Motor neuron (in vitro differentiated cells): ENCODE measurements at regions not wholly inside any gene's neighbourhood (a gene's known extent, or its start where the extent isn't known, plus 50 kb on each side); places are given as distances from the start of the nearest gene placed in this dataset.

Source experiments
- ATAC-seq, 8 experiments: fragments of 200-7000 bp; cut with Tn5 transposase; replicated peaks in 6 of 8; 2 replicates each; pipeline ENCODE4 v1.8.0; 2021; ENCODE audit warnings: mild to moderate bottlenecking in 8 of 8, moderate library complexity in 8 of 8
- H3K27ac ChIP-seq, 2 donors: fragments of 250-450 bp; sonication (Bioruptor Pico); 2 replicates each; pipeline ENCODE4 v1.9.0; 2021; ENCODE audit warnings: antibody characterized with exemption in 2 of 2, mild to moderate bottlenecking in 2 of 2, moderate library complexity in 1 of 2
- H3K4me1 ChIP-seq, 2 donors: fragments of 250-450 bp; sonication (Bioruptor Pico); replicated peaks in 1 of 2; 2 replicates each; pipeline ENCODE4 v1.6.1; 2021; ENCODE audit warnings: antibody characterized with exemption in 2 of 2, mild to moderate bottlenecking in 2 of 2, moderate library complexity in 1 of 2
- H3K4me3 ChIP-seq, 5 donors: fragments of 250-450 bp; sonication (Bioruptor Pico); 2 replicates each; pipeline ENCODE4 v1.9.0; 2021; ENCODE audit warnings: antibody characterized with exemption in 5 of 5, mild to moderate bottlenecking in 5 of 5, moderate library complexity in 4 of 5
- WGBS, 10 experiments: fragments of 450-650 bp; shearing (Covaris generic); methylation state at CpG; one replicate each; pipeline ENCODE4 v1.0.0; 2022; 5-methylcytosine and 5-hydroxymethylcytosine counted together
- in situ Hi-C, 9 experiments: fragments of 400-800 bp; cut with MboI; loops; one replicate each; pipeline ENCODE4 v1.15.0; 2021; ENCODE audit warnings: low sequenced_read_pairs in 9 of 9, low pct_unique_long_range_greater_than_20kb in 2 of 9; ENCODE audit not compliant: unreplicated experiment in 9 of 9

- H3K4me3 ChIP-seq = no peak overlapping the region
- H3K4me1 ChIP-seq = peaks cover 6 to 11% of the 10 kb centered on the region in 2 donors
- in situ Hi-C loops = no loop called here
- 0 to 100% (median 83%) methylated on average over 1 to 2 of the region's 3 CpGs; no CpG with 5 or more reads in 5 of the 10 experiments for WGBS, 10 experiments
- no peak overlapping the region for H3K27ac ChIP-seq
- no peak for ATAC-seq
Observed at GRCh38 chr15:72961346-72961745, 90.9 kb upstream of the NEO1 start.

GRCh38 chr15:72958634-72959033, 93.6 kb upstream of the NEO1 start:
- WGBS, 10 experiments = 0 to 62% (median 38%) methylated on average over 2 to 3 of the region's 3 CpGs; no CpG with 5 or more reads in 3 of the 10 experiments
- ATAC-seq = peak in 4 of 8 experiments; percentile 21 to 65 (median 46)
- in situ Hi-C loops = no loop called here
- Histone ChIP-seq H3K4me1 (peaks cover 6 to 19% of the 10 kb centered on the region in 2 donors), H3K27ac (no peak overlapping the region), H3K4me3 (no peak overlapping the region)

- H3K4me1 ChIP-seq = peaks cover 0 to 10% of the 10 kb centered on the region in 2 donors
- H3K27ac ChIP-seq = no peak overlapping the region
- whole genome bisulfite sequencing, 10 experiments = 43 to 100% (median 83%) methylated on average over 1 to 6 of the region's 6 CpGs; no CpG with 5 or more reads in 4 of the 10 experiments
- no peak overlapping the region for H3K4me3 ChIP-seq
- no peak for ATAC-seq
- in situ Hi-C loops = no loop called here
Observed at GRCh38 chr15:72953306-72953705, 99.0 kb upstream of the NEO1 start.

GRCh38 chr15:72952151-72952550, 100.1 kb upstream of the NEO1 start:
- H3K27ac ChIP-seq = no peak overlapping the region
- peaks cover 0 to 7% of the 10 kb centered on the region in 2 donors for H3K4me1 ChIP-seq
- WGBS, 10 experiments = 54% methylated on average over 1 of the region's 1 CpG; no CpG with 5 or more reads in 9 of the 10 experiments
- H3K4me3 ChIP-seq = no peak overlapping the region
- ATAC-seq = no peak
- in situ Hi-C loops = no loop called here

- Histone ChIP-seq H3K4me1 (no peaks in the 10 kb centered on the region), H3K27ac (no peak overlapping the region), H3K4me3 (no peak overlapping the region)
- no peak for ATAC-seq
- in situ Hi-C loops = no loop called here
Observed at GRCh38 chr15:72948662-72949061, 103.6 kb upstream of the NEO1 start.

- 22 to 78% (median 67%) methylated on average over 1 to 2 of the region's 2 CpGs for WGBS, 10 experiments
- H3K27ac ChIP-seq = no peak overlapping the region
- no peak overlapping the region for H3K4me3 ChIP-seq
- in situ Hi-C loops = no loop called here
- no peak for ATAC-seq
- H3K4me1 ChIP-seq = no peaks in the 10 kb centered on the region
Observed at GRCh38 chr15:72947709-72948108, 104.6 kb upstream of the NEO1 start.

- no peak for ATAC-seq
- in situ Hi-C loops = no loop called here
- peaks cover 7 to 8% of the 10 kb centered on the region in 2 donors for H3K4me1 ChIP-seq
- no peak overlapping the region for H3K4me3 ChIP-seq
- WGBS, 10 experiments = 48 to 95% (median 85%) methylated on average over 2 of the region's 2 CpGs; no CpG with 5 or more reads in 2 of the 10 experiments
- no peak overlapping the region for H3K27ac ChIP-seq
Observed at GRCh38 chr15:72944565-72944964, 107.7 kb upstream of the NEO1 start.

GRCh38 chr15:72940229-72940622, 112.0 kb upstream of the NEO1 start:
- no peak for ATAC-seq
- Histone ChIP-seq H3K27ac (no peak overlapping the region), H3K4me1 (peaks cover 16 to 17% of the 10 kb centered on the region in 2 donors), H3K4me3 (no peak overlapping the region)
- WGBS, 10 experiments = 59 to 94% (median 85%) methylated on average over 1 to 2 of the region's 2 CpGs; no CpG with 5 or more reads in 4 of the 10 experiments
- in situ Hi-C loops = no loop called here

- in situ Hi-C loops = no loop called here
- ATAC-seq = peak in 5 of 8 experiments; percentile 28 to 96 (median 90)
- 33 to 100% (median 83%) methylated on average over 1 to 5 of the region's 5 CpGs; no CpG with 5 or more reads in 1 of the 10 experiments for WGBS, 10 experiments
- Histone ChIP-seq H3K27ac (no peak overlapping the region), H3K4me1 (peaks cover 16 to 17% of the 10 kb centered on the region in 2 donors), H3K4me3 (no peak overlapping the region)
Observed at GRCh38 chr15:72939514-72940228, 112.6 kb upstream of the NEO1 start.

- in situ Hi-C loops = no loop called here
- WGBS, 10 experiments = 0 to 100% (median 59%) methylated on average over 1 to 8 of the region's 11 CpGs; no CpG with 5 or more reads in 2 of the 10 experiments
- no peak overlapping the region for H3K4me3 ChIP-seq
- H3K4me1 ChIP-seq = peaks cover 17 to 18% of the 10 kb centered on the region in 2 donors
- ATAC-seq = no peak
- no peak overlapping the region for H3K27ac ChIP-seq
Observed at GRCh38 chr15:72936691-72937679, 115.3 kb upstream of the NEO1 start.

GRCh38 chr15:72936237-72936636, 116.0 kb upstream of the NEO1 start:
- in situ Hi-C loops = no loop called here
- no peak overlapping the region for H3K27ac ChIP-seq
- 75 to 100% (median 86%) methylated on average over 1 to 4 of the region's 4 CpGs; no CpG with 5 or more reads in 3 of the 10 experiments for WGBS, 10 experiments
- peaks cover 17 to 18% of the 10 kb centered on the region in 2 donors for H3K4me1 ChIP-seq
- no peak overlapping the region for H3K4me3 ChIP-seq
- no peak for ATAC-seq

- Histone ChIP-seq H3K27ac (no peak overlapping the region), H3K4me1 (peaks cover 17 to 18% of the 10 kb centered on the region in 2 donors), H3K4me3 (no peak overlapping the region)
- ATAC-seq = no peak
- in situ Hi-C loops = no loop called here
- WGBS, 10 experiments = 40 to 100% (median 60%) methylated on average over 1 to 2 of the region's 2 CpGs; no CpG with 5 or more reads in 3 of the 10 experiments
Observed at GRCh38 chr15:72935521-72935920, 116.7 kb upstream of the NEO1 start.

- 58 to 100% (median 95%) methylated on average over 3 to 4 of the region's 4 CpGs; no CpG with 5 or more reads in 1 of the 10 experiments for WGBS, 10 experiments
- Histone ChIP-seq H3K4me3 (no peak overlapping the region), H3K27ac (no peak overlapping the region), H3K4me1 (peaks cover 12 to 15% of the 10 kb centered on the region in 2 donors)
- ATAC-seq = no peak
- in situ Hi-C loops = no loop called here
Observed at GRCh38 chr15:72934921-72935320, 117.3 kb upstream of the NEO1 start.
